ENCODE measurements at regions not wholly inside any gene's neighbourhood (a gene's known extent, or its start where the extent isn't known, plus 50 kb on each side); places are given as distances from the start of the nearest gene placed in this dataset.

GRCh38 chr17:73823684-73824083 is 179.4 kb upstream of the SDK2 start:
- TF ChIP-seq CTCF (IDR thresholded peaks at IDR 0.05) (no peak), POLR2A (IDR thresholded peaks at IDR 0.05) (no peak)
